Amygdala (tissue), 56 donors: ENCODE measurements at regions not wholly inside any gene's neighbourhood (a gene's known extent, or its start where the extent isn't known, plus 50 kb on each side); places are given as distances from the start of the nearest gene placed in this dataset.
"Not testable (repeated sequence)": the region's sequence is repeated elsewhere in the genome, so short reads cannot be mapped to it uniquely, and the experiment has no call there.

ENCODE experiments used
- DNase-seq, 56 donors: peaks; one replicate each; lab custom pipeline; 2025; lab: John Stamatoyannopoulos, UW

DNA sequence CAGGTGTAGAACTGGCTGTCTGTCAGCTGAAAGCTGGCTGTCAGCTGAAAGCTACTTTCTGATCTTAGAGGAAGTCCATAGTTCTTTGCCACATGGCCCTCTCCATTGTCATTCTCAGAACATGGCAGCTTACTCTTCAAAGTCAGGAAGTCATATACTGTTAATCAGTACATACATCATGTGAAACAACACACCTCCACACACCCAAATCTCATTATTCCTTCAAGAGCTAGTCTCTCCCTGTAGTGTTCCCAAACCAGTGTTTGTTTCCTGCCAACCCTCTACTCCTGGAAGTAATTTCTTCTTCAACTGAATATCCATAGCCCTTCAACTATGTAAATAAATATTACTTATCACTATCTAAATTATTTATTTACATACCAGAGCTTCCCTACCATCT is 58.9 kb downstream of the OR5AK2 start:
- DNase-seq, result no peak

DNA sequence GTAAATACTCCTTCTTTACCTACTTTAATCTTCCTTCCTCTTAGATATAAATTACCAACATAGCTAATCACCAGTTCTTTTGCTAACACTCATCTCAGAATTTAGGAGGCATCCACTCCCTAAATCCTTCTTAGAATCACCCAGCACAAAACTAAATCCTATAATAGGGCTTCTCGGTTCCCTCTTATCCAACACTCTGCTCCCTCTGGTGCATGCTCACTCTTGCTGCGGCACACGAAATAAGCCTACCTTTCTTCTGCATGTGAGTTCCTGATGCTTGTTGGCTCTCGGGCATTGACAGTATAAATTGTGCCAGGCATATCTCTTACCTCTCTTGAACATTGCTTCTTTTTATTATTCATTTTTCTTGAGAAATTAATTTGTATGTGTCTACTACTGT is 61.0 kb downstream of the OR5AK2 start:
- no peak for DNase-seq

DNA sequence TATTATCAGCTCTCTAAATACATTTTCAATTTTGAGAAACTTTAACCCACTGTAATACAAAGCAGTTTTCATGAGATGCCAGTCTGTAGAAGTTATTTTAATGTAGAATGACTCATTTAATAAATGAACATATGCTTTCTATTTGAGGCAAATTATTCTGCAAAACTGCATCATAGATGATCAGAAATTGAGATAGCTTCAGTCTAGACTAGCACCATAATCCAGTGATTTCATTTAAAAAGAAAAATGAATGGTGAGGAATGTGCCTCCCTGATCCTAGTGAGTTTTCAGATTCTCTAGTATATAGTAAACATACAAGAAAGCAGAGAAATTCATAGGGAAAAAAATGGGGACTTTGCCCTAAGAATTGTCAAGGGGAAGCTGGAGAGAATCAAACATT is 66.1 kb downstream of the OR5AK2 start:
- DNase-seq, result no peak

DNA sequence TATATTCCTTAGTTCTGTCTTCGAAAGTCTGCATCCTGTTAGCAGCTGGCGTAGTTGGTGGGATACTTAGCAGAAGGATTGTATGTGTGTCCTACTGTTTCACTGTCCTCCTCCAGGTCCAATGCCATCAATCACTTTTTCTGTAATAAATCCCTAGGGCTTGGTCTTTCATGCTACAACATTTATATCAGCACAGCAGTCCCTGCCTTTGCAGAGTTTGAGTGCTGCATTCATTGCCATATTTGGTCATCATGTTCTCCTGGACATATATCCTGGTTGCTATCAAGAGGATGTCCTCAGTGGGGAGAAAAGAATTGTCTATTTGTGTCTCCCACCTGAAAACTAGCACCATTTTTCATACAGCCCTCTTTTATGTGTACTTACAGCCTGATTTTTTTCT is 67.0 kb downstream of the OR5AK2 start:
- DNase-seq, result no peak

DNA sequence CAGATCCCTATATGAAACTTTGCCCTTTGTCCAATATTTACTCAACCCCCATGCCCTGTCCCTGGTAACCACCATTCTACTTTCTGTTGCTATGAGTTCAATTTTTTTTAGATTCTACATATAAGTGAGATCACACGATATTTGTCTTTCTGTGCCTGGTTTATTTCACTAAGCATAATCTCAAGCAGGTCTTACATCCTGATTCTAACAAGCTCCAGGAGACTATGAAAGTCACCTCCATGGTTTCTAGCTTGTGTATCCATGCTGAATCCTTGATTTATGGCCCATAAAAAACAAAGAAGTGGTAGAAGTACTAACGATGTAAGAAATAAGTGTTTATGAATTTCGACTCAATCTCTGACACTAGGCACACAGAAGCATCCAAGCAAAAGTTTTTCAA is 68.0 kb downstream of the OR5AK2 start:
- DNase-seq, result no peak

DNA sequence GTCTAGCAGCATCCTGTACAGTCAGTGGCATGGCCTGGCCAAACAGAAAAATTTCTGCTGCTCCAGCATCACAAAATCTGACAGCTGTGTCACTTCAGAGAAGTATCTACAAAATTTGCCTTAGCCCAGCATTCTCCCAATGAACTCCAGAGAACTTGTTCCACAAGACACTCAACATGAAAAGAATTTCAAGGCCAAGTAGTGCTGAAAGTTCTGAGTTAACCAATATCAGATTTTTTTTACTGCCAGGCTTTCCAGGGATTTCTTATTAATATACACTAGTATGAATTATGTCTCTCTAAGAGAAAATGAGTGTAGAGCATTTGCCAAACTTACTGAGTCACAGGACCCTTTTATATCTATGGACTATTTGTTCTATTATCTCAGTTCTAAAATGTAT is 68.8 kb downstream of the OR5AK2 start:
- DNase-seq, result no peak

DNA sequence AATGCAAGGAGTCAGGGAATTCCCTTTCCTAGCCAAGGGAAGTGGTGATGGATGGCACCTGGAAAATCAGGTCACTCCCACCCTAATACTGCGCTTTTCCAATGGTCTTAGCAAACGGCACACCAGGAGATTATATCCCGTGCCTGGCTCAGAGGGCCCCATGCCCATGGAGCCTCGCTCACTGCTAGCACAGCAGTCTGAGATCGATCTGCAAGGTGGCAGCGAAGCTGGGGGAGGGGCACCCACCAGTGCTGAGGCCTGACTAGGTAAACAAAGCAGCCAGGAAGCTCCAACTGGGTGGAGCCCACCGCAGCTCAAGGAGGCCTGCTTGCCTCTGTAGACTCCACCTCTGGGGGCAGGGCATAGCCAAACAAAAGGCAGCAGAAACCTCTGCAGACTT is 74.2 kb downstream of the OR5AK2 start:
- DNase-seq, result not testable (repeated sequence)

DNA sequence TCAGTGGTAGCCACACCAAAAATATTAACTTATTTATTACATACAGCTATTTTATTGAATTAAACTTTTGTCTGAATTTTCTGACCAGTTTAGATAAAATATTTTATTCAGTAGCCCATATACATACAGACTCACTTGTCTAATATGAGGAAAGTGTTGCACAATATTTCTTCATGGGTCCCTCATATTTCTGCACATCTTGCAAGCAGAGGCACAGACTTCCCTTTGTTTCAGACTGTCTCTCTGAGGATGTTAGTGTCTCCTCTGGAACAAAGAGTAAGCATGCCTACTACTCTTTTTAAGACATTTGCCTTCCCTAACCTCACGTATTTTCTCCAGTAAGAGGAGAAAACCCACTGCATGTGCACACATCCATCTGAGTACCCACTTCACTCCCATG is 81.2 kb downstream of the OR5AK2 start:
- no peak for DNase-seq

DNA sequence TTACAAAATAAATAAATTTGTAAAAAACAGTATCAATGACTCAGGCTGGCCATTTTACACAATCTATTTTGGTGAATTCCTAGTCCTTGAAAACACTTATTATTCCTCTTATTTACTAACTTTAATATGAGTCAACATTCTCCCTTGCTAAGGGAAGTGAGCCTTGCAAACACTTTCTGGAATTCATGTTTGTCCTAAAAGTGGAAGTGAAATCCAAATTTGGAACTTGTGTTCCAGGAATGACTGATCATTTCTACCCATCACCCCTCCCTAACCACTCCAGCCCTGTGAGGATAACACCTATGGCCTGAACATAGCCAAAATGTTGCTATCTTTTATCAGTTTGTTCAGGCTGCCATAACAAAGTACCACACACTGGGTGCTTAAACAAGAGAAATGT is 83.1 kb downstream of the OR5AK2 start:
- DNase-seq, result no peak

DNA sequence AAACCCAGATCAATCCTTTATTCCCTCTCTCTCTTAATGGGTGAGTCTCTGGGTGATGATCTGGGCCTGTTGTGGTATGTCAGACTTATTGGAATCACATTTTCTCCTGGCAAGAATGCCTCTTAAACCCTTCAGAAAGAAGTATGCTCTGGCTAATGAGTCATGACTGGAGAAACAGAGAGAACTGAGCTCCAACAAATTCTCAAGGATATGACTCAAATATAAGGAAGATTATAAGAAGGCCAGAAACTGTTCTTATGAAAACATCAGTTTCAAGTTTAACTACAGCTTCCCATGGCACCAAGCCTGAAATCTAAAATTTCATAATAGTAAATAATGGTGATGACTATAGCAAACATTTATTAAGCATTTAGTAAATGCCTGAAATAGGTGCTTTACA is 83.9 kb downstream of the OR5AK2 start:
- no peak for DNase-seq

DNA sequence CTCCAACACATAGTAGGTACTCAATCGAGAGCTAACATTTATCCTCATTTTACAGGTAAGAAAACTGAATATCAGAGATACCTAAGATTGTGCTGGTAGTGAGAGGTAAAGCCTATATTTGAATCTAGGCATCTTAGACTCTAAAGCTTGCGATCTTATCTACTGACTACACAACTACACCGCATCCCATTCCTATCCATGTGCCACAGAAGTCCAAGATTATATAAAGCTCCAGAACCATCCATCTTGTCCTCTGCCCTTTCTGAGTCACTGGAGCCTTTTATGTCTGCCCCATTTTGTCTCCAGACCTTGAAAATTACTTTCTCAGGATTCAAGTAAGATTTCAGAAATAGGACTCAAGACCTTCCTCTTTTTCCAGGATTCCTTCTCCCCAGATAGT is 84.4 kb downstream of the OR5AK2 start:
- DNase-seq, result no peak

DNA sequence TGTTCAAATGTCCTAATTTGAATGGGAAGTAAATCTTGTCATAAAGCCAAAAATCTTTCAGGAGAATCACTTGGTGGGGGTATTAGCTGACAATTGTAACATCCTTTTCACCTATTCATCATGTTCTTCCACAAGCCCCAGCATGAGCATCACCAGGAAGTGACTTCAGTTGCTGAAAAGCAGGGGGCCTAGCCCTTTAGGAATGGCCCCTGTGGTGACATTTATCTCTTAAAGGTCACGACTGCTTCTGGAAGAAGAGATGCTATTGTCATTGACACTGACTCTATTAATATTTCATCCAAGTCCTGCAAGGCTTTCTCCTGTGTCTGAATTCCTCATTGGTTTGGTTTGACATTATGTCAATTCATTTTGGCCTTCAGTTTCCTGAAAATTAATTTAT is 92.6 kb downstream of the OR5AK2 start:
- DNase-seq, result no peak

DNA sequence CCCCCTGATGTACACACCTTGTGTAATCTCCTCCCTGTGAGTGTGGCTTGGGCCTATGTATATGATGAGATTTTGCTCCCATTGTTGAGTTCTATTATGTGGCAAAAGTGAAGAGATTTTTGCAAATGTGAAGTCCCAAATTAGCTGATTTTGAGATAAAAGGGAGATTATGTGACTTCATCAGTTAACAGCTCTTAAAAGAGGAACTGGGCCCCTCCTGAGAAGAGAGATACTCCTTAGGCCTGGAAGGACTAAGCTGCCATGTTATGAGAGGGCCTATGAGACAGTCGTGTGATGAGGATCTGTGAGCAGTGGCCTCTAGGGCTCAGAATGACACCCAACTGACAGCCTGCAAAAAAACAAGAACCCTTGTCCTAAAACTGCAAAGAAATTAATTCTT is 93.4 kb downstream of the OR5AK2 start:
- DNase-seq, result no peak

DNA sequence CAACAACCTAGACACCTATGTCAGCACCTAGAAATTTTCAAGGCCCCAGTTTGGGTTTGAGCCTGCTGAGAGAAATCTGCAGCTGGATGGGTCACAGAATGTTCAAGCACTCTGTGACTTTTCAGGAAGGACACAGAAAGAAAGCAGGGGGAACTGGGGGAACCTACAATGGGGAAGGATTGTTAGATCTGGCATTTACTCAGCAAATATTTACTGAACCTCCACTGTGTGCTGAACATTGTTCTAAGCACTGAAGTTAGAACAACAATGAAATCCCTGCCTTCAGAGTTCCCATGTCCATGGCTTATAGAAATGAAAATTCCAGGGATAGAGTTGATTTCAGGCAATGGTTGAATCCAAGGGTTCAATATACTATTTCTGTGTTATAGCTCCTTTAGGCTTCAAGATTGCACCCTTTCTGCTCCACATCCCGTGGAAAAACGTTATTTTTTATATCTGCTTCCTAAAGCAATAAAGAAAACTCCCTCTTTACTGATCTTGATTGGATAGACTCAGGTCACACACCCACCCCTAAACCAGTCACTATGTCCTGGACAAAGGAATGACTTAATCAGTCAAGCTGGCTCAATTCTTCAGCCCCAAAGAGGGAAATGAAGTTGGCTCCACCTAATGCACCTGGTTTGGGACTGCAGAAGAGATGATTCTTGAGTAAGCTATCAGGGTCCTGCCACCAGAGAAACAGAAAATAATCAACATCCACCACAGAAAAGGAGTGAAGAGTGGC is 95.1 kb downstream of the OR5AK2 start:
- no peak for DNase-seq

DNA sequence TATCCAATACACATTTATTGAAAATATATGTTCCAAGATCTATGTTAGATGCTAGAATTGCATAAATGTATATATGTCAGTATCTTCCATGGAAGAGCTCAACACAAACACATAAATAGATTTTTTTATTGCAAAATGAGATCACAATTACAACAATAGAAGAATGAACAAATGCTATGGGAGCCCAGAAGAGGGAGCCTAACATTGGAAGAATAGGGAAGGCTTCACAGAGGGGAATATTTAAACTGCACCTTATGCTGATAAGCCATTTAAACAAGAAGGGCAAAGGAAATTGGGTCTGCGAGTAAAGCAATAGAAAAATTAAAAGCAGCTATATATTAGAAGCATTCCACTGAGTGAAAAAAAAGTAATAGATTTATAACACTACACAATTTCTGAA is 96.1 kb upstream of the LRRC55 start:
- DNase-seq, result no peak

DNA sequence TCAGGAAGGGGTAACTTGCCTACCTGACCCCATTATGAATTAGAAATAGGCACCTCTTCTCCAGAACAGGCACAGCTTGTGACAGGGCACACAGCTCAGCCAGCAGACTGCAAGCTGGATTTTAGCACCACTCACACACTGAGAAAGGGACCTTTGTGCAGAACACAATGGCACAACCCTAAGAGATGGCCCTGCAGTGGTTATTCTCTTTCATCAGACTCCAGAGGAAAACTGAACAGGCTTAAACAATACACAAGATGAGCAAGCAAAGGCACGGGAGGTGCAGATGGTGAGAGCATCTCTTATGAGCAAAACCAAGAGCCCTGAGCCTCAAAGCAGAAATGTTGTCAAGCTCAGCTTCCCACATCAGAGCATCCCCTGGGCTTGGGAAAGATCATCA is 93.8 kb upstream of the LRRC55 start:
- no peak for DNase-seq

DNA sequence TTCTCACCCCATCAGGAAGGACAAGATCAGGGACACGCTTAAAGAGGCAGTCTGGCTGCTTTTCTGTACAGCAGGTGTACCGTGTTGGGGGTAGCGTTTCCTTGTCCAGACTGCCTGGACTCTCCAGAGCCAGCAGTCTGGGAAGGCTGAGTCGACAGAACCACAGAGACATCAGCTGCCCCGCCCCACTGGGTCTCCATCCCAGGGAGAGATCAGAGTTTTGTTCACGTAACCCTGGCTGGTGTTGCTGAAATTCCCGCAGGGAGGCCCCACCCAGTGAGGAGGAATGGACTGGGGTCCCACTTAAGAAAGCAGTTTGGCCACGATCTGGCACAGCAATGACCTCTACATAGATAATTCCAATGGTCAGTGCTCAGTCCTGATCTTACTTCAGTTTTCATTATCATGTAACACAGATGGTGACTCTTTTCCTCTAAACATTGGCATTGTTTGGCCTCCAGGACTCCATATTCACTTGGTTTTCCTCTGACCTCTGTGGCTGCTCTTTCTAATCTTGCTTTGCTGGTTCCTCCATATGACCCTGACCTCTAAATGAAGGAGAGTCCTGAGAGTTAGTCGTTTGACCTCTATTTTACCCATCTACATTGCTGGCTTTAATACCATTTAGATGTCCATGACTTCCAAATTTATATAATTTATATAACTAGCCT is 89.6 kb upstream of the LRRC55 start:
- no peak for DNase-seq

DNA sequence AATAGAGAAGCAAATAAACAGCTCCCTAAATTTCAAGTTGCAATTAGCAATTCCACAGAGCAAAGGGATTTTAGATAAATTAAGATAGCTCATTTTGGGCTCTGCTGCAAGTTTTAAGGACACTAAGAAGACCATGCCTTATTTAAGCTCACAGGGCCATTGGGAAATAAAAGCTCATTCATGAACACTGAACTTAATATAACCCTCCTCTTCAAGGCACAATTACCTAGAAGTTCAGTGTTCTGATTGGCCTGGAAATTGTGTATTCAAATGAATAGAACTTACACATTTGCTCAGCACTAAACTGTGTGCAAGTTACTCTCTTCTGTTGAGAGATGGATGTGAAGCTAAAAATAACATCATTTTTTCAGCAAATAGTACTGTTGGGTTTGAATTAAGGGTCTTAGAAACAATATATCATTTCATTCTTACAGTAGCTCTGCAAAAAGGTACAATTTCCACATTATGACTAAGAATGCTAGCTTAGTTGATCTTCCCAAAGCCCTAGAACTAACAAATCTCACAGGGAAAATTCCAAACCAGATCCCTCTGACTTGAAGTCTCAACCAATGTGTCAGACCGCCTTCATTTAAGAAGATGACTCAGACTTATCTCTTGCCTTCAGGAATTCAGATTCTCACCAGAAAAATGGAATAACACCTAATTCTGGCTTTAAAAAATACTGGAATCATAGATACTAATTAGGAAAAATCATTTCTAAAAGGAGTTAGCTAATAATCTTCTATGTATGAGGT is 87.4 kb upstream of the LRRC55 start:
- DNase-seq, result no peak

DNA sequence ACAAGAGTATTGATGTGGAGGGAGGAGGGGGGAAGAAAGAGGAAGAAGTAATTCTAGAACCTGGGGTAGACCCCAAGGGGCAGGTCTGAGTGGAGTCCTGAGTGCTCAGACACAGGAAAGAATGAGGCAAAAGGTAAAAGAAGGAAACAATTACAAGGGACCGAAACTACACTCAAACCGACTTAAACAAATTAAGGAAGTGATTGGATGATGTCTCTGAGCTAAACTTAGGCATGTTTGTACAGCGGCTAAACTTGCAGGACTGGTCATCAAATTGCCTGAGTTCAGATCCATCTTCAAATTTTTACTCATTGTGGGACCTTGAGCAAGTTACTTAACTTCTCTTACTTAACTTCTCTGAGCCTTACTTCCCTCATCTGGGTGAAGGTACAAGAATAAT is 86.3 kb upstream of the LRRC55 start:
- DNase-seq, result no peak

DNA sequence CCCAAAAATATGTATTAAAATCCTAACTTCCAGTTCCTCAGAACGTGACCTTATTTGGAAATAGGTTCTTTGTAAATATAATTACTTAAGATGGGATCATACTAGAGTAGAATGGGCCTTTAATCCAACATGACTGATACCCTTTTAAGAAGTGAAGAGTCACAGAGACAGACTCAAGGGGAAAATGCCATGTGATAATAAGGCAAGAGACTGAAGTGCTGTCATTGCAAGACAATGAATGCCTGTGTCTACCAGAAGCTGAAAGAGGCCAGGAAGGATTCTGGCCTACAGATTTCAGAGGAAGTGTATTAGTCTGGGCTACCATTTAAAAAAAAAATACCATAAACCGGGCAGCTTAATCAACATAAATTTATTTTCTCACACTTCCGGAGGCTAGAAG is 85.9 kb upstream of the LRRC55 start:
- no peak for DNase-seq

DNA sequence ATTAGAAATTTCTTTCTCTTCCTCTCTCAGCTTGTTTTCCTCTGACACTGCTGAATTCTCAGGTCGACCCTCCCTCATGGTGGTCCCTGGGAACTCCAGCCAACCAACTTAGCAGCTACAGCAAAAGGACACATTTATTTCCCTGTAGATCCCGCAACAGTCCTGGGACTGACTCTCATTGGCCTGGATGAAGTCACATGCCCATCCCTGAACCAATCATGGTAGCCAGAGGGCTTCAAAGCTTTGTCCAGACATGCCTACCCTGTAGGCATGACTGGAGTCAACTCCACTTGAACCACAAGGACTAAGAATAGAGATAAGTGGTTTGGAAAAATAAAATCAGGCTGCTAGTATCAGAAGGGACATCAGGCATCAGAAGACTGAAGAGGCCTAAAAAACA is 84.6 kb upstream of the LRRC55 start:
- no peak for DNase-seq

DNA sequence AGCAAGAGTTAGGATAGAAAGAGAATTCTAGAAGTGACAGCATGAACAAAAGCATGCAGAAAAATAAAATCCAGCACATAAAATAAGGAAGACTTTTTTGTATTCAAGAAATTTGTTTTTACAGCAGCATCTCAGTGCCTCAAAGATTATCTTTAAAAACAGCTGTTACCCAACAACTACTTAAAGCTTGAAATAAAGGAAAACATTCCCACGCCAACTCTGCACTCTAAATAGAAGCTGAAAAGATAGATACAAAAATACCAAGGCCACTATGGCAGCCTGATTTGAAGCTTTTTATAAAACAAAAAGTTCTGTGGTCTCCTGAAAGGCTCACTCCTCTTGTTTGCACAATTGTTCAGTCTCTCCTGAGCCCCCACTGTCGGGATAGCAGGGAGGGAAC is 83.6 kb upstream of the LRRC55 start:
- DNase-seq, result no peak
